HG02623 (cell line): ENCODE measurements at regions not wholly inside any gene's neighbourhood (a gene's known extent, or its start where the extent isn't known, plus 50 kb on each side); places are given as distances from the start of the nearest gene placed in this dataset.

Source experiments
- ATAC-seq: cut with Tn5 transposase; IDR thresholded peaks from one replicate; pipeline ENCODE4 v1.9.1; 2021; ENCODE audit warnings: moderate library complexity; ENCODE audit not compliant: unreplicated experiment

DNA sequence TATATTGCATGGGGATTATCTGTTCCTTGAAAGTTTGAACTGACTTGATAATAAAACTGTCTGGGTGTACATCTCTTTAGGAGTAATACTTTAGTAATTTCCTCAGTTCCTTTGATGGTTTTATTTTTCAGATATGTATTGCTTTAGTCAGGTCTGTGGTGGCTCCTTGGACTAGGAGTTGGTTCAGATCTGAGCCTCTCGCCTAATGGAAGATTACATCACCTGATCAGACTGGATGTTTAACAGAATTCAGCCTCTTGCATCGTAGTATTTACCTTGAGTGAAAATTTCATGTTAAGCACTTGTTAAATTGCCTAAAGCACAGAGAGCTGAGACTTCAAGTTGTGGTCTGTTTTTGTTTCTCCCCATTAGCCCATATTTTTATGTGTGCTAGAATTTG is 267.3 kb downstream of the MAP2K4 start:
- no peak for ATAC-seq

- no peak for ATAC-seq
These were observed 269.5 kb downstream of the MAP2K4 start for GRCh38 chr17:12290207-12290606.

DNA sequence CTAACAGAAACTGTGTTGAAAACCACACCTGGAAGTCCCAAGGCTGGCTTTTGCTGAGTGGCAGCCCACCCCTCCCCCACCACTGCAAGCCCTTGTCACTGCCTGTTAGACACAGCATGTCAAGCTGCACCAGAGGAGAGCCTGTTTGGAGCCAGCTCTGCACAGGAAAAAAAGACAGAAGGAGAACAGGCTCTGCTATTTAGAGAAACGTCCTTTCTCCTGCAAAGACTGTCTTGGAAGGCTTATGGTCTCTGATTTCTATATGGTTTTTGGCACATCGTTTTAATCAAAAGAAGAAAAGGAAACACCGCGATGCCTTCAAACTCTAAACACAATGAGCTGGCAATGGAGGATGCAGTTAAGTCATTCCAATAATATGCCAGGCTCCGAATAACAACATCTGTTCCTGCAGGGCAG is 275.5 kb downstream of the MAP2K4 start:
- no peak for ATAC-seq

DNA sequence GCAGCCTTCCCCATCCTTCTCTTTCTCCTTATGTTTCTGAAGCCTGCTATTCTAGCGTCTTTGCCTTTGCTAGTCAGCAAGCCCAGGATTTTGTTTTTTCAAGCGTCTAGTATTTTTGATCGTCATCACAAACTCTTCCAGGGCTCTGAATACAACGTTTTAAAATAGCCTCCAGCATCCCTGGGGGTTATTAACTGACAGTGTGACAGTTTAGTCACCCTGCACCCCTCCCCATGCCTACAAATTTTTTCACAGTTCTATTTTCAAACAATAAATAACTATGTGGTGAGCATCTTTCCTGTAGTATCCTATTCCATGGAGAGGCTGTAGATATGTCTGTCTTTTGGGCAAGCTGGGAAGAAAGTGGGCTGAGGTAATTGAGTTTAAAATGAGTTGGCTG is 280.9 kb downstream of the MAP2K4 start:
- ATAC-seq, result no peak

- ATAC-seq, result no peak
These were observed 282.0 kb downstream of the MAP2K4 start for GRCh38 chr17:12302711-12303110.

GRCh38 chr17:12310811-12311210 is 290.1 kb downstream of the MAP2K4 start:
- ATAC-seq, result no peak

DNA sequence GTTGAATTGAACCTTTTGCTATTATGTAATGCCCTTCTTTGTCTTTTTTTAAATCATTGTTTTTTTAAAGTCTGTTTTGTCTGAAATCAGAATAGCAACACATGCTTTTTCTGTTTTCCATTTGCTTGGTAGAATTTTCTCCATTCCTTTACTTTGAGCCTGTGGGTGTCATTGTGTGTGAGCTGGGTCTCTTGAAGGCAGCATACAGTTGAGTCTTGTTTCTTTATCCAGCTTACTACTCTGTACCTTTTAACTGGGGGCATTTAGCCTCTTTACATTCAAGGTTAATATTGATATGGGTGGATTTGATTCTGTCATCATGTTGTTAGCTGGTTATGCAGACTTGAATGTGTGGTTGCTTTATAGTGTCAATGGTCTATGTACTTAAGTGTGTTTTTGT is 292.0 kb downstream of the MAP2K4 start:
- no peak for ATAC-seq

- ATAC-seq, result no peak
These were observed 293.1 kb downstream of the MAP2K4 start for GRCh38 chr17:12313786-12314185.

DNA sequence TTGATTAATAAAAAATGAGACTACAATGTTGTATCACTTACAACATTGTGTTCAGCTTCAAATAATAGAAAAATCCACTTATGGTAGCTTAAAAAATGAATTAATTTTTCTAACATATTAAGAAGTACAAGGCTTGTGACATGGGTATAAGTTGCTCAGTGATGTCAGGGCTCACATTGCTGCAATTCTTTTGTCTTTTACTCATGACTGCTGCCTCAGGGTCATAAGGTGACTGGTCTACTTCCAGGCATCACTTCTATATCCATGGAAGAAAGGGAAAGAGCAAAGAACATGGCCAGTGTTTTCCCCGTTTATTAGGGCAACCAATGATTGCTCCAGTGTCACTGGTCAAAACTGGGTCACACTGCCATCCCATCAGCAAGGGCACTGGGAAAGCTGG is 295.3 kb downstream of the MAP2K4 start:
- ATAC-seq, result no peak

DNA sequence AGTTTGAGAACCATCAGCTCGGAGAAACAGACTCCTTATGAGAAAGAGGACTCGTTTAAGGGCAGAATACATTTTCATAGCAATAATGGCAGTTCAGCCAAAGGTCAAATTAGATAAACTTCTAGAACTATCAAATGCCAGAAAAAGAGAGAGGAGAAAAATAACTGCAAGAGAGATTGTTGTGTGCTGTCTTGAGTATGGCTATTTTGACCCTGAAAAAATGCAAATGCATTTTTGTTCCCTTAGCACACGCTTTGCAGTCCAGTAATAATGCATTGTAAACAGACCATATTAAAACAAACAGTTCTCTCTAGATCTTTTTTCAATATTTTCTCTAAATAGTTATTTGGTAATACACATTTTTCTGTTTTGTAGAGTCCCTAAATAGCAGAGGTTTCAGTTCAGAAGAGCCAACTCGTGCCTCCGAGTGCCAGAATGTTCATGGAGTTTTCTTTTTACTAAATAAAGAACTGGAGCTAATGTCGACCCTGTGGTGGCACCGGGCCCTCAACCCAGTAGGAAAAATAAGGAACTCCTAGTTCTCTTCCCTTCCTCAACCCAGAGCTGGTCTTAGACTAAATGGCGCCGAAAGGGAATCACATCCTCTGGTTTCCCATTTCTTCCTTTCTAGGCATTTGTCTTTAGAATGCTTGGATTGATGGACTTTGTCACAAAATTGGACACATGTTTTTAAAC is 298.0 kb downstream of the MAP2K4 start:
- no peak for ATAC-seq

- ATAC-seq, result no peak
These were observed 299.6 kb downstream of the MAP2K4 start for GRCh38 chr17:12320286-12320685.

DNA sequence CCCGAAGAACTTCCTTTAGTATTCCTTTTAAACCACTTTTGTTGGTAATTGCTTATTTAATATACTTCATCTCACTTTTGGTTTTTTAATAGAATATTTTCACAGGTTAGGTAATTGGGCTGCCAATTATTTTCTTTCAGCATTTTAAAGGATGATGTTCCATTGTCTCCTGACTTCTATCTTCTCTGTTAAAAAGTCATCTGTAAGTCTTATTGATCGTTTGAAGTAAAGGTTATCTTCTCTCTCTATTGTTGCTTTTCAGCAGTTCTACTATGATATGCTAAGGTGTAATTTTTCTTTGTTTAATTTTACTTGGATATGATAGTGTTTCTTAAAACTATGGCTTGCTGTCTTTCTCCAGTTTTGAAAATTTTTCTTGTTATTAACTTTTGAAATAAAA is 307.5 kb downstream of the MAP2K4 start:
- no peak for ATAC-seq

DNA sequence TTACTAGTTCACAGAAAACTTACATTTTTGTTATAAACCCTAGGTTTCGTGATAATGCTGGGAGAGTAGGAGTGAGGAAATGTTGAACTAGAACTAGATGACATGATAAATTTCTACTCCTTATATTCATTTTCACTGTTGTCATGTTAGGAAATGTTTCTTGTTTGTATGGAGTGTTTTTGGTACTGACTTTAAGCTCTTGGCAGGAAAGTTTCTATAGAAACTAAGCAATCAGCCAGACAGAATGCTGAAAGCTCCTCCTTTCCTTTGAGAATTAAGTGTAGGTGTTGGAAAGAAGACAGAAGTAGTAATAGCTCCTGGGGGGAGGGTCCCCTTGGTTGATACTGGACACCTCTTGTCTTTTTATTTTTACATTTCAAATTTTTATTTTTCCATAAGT is 309.8 kb downstream of the MAP2K4 start:
- ATAC-seq, result no peak

DNA sequence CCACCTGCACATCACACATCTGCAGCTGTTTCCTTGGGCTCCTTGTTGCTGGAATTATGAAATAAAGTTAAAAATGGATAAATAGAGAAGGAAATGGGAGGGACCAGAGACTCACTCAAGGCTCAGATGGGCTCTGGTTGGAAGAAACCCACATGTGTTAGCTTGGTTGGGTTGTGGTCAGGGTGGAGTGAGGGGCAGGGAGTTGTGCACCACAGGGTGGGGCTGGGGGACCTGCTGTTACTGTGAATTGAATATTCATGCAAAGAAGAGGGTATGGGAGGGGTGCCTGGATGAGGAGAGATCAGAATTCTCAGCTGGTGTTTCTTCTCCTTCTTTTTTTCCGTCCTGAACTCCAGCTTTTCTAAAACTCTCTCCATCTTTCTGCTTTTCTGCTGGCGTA is 320.7 kb downstream of the MAP2K4 start:
- no peak for ATAC-seq

DNA sequence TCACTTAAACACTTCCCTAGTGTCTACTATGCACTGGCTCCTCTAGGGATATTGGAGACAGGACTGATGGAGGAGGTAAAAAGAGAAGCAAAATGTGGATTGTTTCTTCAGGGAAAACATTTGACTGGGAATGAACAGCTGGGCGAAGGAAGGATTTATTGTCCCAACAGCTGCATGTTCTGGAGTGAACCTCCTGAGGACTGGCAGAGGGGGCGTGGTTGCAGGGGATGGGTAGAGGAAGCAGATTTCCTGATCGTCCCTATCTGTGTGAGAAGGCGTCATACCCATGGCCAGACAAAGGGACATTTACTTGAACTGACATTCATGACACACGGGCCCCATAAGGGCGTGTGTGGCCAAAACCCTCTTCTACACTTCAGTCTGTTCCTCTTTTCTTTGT is 321.5 kb downstream of the MAP2K4 start:
- ATAC-seq, result no peak

- ATAC-seq, result no peak
These were observed 322.1 kb downstream of the MAP2K4 start for GRCh38 chr17:12342609-12343435.

DNA sequence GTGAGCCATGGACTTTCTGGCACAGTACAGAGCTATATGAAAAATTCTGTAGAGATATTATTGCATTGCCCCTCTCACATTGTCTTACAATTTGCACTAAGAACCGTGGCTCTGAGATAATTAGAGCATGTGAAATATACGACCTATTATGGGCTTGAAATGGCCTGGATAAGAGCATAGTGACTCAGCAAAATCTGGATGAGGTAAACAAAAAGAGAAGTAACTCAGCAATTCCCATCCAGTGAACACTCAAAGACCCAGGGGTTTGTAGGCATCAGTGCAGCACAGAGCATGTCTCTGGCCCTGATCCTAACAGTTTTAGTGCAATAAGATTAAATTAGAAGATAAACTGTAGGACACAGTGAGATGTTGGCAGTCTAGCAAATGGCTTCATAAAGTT is 317.2 kb upstream of the MYOCD start:
- no peak for ATAC-seq

- no peak for ATAC-seq
These were observed 316.4 kb upstream of the MYOCD start for GRCh38 chr17:12349297-12349696.

DNA sequence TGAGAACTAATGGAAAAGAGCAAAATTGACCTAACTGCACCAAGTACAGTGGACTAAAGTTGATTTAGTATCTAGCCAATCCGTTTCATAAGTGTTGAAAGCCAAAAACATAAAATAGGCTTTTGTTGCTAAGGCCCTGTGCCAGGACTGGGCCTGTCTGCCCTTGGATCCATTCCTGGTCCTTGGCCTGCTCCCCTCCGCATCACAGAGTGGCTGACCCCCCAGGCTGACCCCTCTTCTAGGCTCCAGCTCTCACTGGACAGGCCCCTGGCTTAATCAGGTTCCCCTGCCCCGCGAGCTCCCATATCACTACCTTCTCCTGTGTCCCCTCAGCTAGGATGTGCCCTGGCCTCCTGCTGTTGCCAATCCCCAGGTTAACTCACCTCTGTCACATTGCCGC is 313.6 kb upstream of the MYOCD start:
- ATAC-seq, result no peak

DNA sequence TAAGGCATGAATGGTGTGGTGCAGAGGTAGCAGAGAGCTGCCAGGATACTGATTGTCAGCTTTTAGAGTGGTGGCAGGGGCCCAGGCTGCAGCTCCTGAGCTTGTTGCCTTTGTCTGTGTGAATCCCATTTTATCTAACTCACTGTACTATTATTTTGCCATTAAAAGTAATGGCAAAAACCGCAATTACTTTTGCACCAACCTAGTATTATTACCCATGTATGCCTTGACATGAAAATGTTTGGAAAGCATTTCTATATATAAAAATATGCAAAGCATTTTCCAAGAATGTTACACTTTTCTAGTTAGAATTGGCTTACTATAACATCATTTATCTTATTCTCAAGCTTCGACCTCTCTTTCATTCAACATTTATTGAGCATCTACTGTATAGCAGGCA is 308.1 kb upstream of the MYOCD start:
- no peak for ATAC-seq

- no peak for ATAC-seq
These were observed 307.2 kb upstream of the MYOCD start for GRCh38 chr17:12358477-12358876.

DNA sequence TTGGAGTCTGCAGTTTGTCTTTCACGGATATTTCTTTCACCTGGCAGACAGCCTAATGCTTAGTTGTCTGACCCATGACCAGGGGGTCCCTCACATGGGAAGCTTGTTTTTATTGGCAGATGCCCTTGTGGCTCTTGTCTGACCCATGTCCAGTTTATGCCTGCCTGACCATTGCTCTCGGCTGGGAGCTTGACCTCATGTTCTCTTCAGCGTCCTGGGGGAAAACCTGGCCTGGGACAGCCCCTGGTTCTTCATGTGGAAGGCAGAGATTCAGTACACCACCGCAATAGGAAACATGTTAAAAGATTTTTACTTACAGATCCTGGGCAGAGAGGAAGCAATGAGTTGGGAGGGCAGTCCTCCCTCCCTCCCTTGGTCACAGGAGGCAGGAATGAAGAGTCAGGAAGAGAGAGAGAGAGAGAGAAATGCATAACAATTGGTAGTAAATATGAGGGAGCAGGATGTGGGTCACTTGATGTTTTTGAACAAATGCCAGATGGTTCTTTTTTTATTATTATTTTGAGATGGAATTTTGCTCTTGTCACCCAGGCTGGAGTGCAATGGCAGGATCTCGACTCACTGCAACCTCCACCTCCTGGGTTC is 302.7 kb upstream of the MYOCD start:
- no peak for ATAC-seq
